Activated CD4-positive, alpha-beta T cell treated with anti-CD3 and anti-CD28 coated beads, Interleukin-2, amount 10 ng/mL, durations not matched to agents 24 days and 14 days (primary cell): ENCODE measurements at regions not wholly inside any gene's neighbourhood (a gene's known extent, or its start where the extent isn't known, plus 50 kb on each side); places are given as distances from the start of the nearest gene placed in this dataset.
"Not testable (repeated sequence)": the region's sequence is repeated elsewhere in the genome, so short reads cannot be mapped to it uniquely, and the experiment has no call there.

Experiments
- DNase-seq: peaks from one replicate; pipeline ENCODE4 v3.0.0; 2022
- H3K27ac Mint-ChIP-seq: one replicate; pipeline ENCODE4 v1.8.0; 2022; ENCODE audit warnings: mild to moderate bottlenecking, mixed read lengths
- H3K27me3 Mint-ChIP-seq: one replicate; pipeline ENCODE4 v1.8.0; 2022; ENCODE audit warnings: mixed read lengths
- H3K36me3 Mint-ChIP-seq: one replicate; pipeline ENCODE4 v1.8.0; 2022; ENCODE audit warnings: low read depth, mild to moderate bottlenecking, mixed read lengths
- H3K4me1 Mint-ChIP-seq: one replicate; pipeline ENCODE4 v1.8.0; 2021; ENCODE audit warnings: mixed read lengths
- H3K4me3 Mint-ChIP-seq: one replicate; pipeline ENCODE4 v1.8.0; 2022; ENCODE audit warnings: mild to moderate bottlenecking, moderate library complexity, mixed read lengths
- H3K9me3 Mint-ChIP-seq: one replicate; pipeline ENCODE4 v1.8.0; 2021; ENCODE audit warnings: mixed read lengths
- intact Hi-C: fragments of 100-400 bp; cut with micrococcal nuclease; formaldehyde crosslinking; loops from one replicate; pipeline ENCODE4 v1.15.1; 2023

DNA sequence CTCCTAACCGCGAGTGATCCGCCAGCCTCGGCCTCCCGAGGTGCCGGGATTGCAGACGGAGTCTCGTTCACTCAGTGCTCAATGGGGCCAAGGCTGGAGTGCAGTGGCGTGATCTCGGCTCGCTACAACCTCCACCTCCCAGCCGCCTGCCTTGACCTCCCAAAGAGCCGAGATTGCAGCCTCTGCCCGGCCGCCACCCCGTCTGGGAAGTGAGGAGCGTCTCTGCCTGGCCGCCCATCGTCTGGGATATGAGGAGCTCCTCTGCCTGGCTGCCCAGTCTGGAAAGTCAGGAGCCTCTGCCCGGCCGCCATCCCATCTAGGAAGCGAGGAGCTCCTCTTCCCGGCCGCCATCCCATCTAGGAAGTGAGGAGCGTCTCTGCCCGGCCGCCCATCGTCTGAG, 58.8 kb upstream of the ANKRD30BL start:
- H3K27ac Mint-ChIP-seq, DNase-seq, H3K9me3 Mint-ChIP-seq, H3K27me3 Mint-ChIP-seq, H3K4me1 Mint-ChIP-seq, H3K36me3 Mint-ChIP-seq, H3K4me3 Mint-ChIP-seq, intact Hi-C loops: not testable (repeated sequence)

- H3K4me3 Mint-ChIP-seq, H3K36me3 Mint-ChIP-seq, H3K4me1 Mint-ChIP-seq, DNase-seq, H3K9me3 Mint-ChIP-seq, H3K27me3 Mint-ChIP-seq, H3K27ac Mint-ChIP-seq, intact Hi-C loops: not testable (repeated sequence)
Measured at GRCh38 chr2:132221886-132222285, 60.1 kb upstream of the ANKRD30BL start.

GRCh38 chr2:132252191-132252893, 90.6 kb upstream of the ANKRD30BL start:
- H3K27ac Mint-ChIP-seq = no peak overlapping the region
- intact Hi-C loops = no loop called here
- peaks cover 3% of the 10 kb centered on the region for H3K36me3 Mint-ChIP-seq
- no peak overlapping the region for H3K4me3 Mint-ChIP-seq
- no peak for DNase-seq
- peaks cover 14% of the 10 kb centered on the region for H3K9me3 Mint-ChIP-seq
- H3K4me1 Mint-ChIP-seq = no peaks in the 10 kb centered on the region
- peaks cover 5% of the 10 kb centered on the region for H3K27me3 Mint-ChIP-seq

DNA sequence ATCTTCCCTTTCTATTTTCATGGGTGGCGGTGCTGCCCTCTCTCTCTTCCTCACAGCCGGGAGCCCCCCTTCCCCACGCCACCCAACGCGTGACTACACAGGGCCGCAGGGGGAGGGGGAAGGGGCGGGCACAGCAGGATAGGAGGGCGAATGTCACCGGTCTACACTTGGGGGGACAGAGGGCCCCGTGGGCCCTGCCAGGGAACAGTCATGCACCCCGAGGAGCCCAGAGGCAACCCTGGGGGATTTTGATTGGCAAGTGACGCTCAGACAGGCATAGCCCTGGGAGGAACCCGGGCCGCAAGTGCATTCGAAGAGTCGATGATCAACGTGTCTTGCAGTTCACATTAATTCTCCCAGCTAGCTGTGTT, 91.1 kb upstream of the ANKRD30BL start:
- Mint-ChIP-seq H3K36me3 (peaks cover 4% of the 10 kb centered on the region), H3K27me3 (peaks cover 8% of the 10 kb centered on the region), H3K27ac (no peak overlapping the region), H3K4me1 (no peaks in the 10 kb centered on the region), H3K9me3 (peaks cover 14% of the 10 kb centered on the region), H3K4me3 (no peak overlapping the region)
- intact Hi-C loops = no loop called here
- DNase-seq = no peak

DNA sequence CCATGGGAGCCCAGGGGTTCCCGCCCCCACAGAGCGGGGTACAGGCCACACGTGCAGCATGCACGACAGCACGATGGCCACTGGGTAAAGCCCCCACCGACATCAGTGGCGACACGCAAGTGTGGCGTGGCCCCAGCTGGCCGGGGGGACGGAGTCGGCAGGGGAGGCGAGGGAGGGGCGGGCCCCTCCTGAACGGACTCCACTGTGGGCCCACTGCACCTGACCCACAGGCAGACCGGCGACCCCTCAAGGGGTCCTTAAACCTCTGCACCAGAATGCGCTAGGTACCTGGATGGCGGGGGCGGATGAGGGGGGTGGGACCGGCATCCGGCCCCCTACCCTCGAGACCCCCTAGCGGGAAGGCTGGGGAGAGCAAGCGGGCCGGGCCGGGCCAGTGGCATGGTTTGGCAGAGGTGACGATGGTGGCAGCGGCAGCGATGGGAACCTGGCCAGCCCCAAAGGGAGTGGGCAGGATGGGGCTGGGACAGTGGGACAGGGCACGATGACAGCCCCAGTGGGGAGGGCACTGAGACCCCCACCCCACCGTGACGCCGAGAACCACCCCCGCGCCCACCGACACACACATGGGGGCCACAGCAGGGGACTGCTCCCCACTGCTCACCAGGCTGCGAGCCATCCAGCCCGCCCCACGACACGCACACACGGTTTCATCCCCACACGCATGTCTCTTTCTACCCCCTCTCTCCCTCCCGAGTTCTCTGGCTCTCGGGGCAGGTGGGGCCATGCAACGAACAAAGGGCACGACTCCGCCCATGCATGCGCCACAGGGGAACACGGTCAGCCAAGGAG, 91.9 kb upstream of the ANKRD30BL start:
- H3K9me3 Mint-ChIP-seq = peaks cover 14% of the 10 kb centered on the region
- DNase-seq = no peak
- no peak overlapping the region for H3K27ac Mint-ChIP-seq
- H3K4me1 Mint-ChIP-seq = no peaks in the 10 kb centered on the region
- peaks cover 5% of the 10 kb centered on the region for H3K36me3 Mint-ChIP-seq
- no peak overlapping the region for H3K4me3 Mint-ChIP-seq
- H3K27me3 Mint-ChIP-seq = peaks cover 11% of the 10 kb centered on the region
- intact Hi-C loops = no loop called here

DNA sequence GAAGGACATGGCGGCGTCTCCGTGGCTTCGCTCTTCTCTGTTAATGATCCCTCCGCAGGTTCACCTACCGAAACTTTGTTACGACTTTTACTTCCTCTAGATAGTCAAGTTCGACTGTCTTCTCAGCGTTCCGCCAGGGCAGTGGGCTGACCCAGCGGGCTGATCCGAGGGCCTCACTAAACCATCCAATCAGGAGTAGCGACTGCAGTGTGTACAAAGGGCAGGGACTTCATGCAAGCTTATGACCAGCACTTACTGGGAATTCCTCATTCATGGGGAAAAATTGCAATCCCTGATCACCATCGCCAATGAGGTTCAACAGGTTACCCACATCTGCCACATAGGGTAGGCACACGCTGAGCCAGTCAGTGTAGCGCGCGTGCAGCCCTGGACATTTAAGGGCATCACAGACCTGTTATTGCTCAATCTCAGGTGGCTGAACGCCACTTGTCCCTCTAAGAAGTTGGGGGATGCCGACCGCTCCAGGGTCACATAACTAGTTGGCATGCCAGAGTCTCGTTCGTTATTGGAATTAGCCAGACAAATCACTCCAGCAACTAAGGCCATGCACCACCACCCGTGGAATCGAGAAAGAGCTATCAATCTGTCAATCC, 92.7 kb upstream of the ANKRD30BL start:
- H3K9me3 Mint-ChIP-seq = peaks cover 14% of the 10 kb centered on the region
- H3K4me3 Mint-ChIP-seq, H3K36me3 Mint-ChIP-seq, H3K4me1 Mint-ChIP-seq, H3K27ac Mint-ChIP-seq, intact Hi-C loops, DNase-seq: not testable (repeated sequence)
- H3K27me3 Mint-ChIP-seq = peaks cover 15% of the 10 kb centered on the region

- Mint-ChIP-seq H3K4me1 (no peaks in the 10 kb centered on the region), H3K36me3 (peaks cover 3% of the 10 kb centered on the region), H3K9me3 (peaks cover 7% of the 10 kb centered on the region), H3K4me3 (no peak overlapping the region), H3K27ac (no peak overlapping the region), H3K27me3 (peaks cover 15% of the 10 kb centered on the region)
- no peak for DNase-seq
- intact Hi-C loops = no loop called here
Measured at GRCh38 chr2:132255714-132256113, 94.0 kb upstream of the ANKRD30BL start.

GRCh38 chr2:132256251-132256902, 94.6 kb upstream of the ANKRD30BL start:
- peaks cover 7% of the 10 kb centered on the region for H3K9me3 Mint-ChIP-seq
- H3K27me3 Mint-ChIP-seq = peaks cover 15% of the 10 kb centered on the region
- H3K36me3 Mint-ChIP-seq = peaks cover 3% of the 10 kb centered on the region
- no peak overlapping the region for H3K27ac Mint-ChIP-seq
- H3K4me3 Mint-ChIP-seq = no peak overlapping the region
- DNase-seq = no peak
- intact Hi-C loops = no loop called here
- H3K4me1 Mint-ChIP-seq = no peaks in the 10 kb centered on the region

GRCh38 chr2:132256903-132257300, 95.2 kb upstream of the ANKRD30BL start:
- DNase-seq, H3K9me3 Mint-ChIP-seq, H3K4me1 Mint-ChIP-seq, H3K27ac Mint-ChIP-seq, H3K36me3 Mint-ChIP-seq, intact Hi-C loops, H3K4me3 Mint-ChIP-seq: not testable (repeated sequence)
- H3K27me3 Mint-ChIP-seq = peaks cover 15% of the 10 kb centered on the region

DNA sequence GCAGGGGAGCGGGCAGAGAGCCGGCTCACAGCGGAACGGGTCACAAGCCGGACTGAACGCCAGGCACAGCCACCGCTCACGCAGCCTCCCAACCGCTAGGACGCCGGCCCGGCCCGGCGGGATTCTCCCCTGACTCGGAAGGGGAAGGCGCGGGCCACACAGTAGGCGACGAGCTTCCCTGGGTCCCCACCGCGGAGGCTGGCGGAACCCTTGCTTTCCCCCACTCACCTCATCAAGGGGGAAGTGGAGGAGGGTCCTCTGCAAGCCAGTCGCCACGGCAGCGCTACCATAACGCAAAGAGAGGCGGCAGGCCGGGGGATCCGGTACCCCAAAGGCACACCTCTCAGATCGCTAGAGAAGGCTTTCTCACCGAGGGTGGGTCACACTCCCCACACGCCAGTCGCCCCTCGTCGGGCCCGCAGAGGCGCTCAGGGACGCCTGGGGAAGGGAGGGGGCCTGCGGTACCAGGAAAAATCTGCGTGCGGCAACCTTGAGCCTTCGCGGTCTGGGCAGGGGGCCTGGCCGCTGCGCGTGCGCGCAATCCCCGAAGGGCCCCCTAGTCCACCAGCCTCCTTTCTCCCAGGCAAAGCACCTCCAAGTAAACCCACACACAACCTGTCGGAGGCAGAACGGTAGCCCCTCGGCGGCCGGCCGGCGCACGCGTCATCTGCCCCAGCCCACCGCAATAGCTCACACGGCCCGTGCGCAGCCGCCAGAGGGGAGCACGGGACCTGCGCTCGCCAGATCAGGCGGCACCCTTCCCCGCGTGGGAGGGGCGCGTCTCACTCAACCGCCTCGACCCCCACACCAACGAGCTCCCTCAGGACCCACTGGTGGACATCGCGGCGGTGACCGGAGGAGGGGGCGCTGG, 95.8 kb upstream of the ANKRD30BL start:
- not testable (repeated sequence) for H3K4me3 Mint-ChIP-seq

GRCh38 chr2:132259276-132259675, 97.5 kb upstream of the ANKRD30BL start:
- H3K4me3 Mint-ChIP-seq, intact Hi-C loops, H3K9me3 Mint-ChIP-seq, H3K4me1 Mint-ChIP-seq, H3K27ac Mint-ChIP-seq, DNase-seq, H3K36me3 Mint-ChIP-seq: not testable (repeated sequence)
- H3K27me3 Mint-ChIP-seq = peaks cover 16% of the 10 kb centered on the region

More for the DNA sequence above, 95.8 kb upstream of the ANKRD30BL start:
- H3K4me1 Mint-ChIP-seq, H3K36me3 Mint-ChIP-seq, intact Hi-C loops, H3K27ac Mint-ChIP-seq, DNase-seq, H3K9me3 Mint-ChIP-seq: not testable (repeated sequence)
- peaks cover 15% of the 10 kb centered on the region for H3K27me3 Mint-ChIP-seq

DNA sequence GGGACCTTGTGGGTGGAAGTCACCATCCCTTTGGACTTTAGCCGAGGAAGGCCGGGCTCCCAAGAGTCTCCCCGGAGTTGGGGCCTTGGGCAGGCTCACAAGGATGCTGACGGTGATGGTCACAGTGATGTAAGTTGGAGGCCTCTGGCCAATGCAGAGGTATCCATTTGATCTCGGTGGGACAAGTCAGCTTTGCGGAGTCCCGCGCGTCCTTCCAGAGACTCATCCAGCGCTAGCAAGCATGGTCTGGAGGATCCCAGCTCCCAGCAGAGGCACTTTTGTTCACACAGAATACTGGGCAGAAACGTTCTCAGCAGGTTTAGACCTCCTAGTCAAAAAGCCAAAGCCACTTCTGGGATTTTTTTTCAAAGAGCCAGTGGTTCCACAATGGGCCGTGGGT, 103.8 kb upstream of the ANKRD30BL start:
- H3K4me3 Mint-ChIP-seq, H3K36me3 Mint-ChIP-seq, H3K27ac Mint-ChIP-seq, H3K9me3 Mint-ChIP-seq, H3K27me3 Mint-ChIP-seq, H3K4me1 Mint-ChIP-seq, DNase-seq, intact Hi-C loops: not testable (repeated sequence)

GRCh38 chr2:132267105-132267497, 105.3 kb upstream of the ANKRD30BL start:
- H3K4me3 Mint-ChIP-seq = no peak overlapping the region
- H3K27ac Mint-ChIP-seq = no peak overlapping the region
- no peak for DNase-seq
- intact Hi-C loops = no loop called here
- H3K4me1 Mint-ChIP-seq = peaks cover 4% of the 10 kb centered on the region
- H3K36me3 Mint-ChIP-seq = no peaks in the 10 kb centered on the region
- peaks cover 2% of the 10 kb centered on the region for H3K27me3 Mint-ChIP-seq
- H3K9me3 Mint-ChIP-seq = no peaks in the 10 kb centered on the region
